HG03565 (cell line): ENCODE measurements at regions not wholly inside any gene's neighbourhood (a gene's known extent, or its start where the extent isn't known, plus 50 kb on each side); places are given as distances from the start of the nearest gene placed in this dataset.
"Not testable (repeated sequence)": the region's sequence is repeated elsewhere in the genome, so short reads cannot be mapped to it uniquely, and the experiment has no call there.

Experiments used
- ATAC-seq: cut with Tn5 transposase; IDR thresholded peaks from one replicate; pipeline ENCODE4 v1.9.1; 2021; ENCODE audit warnings: mild to moderate bottlenecking, moderate library complexity; ENCODE audit not compliant: unreplicated experiment

DNA sequence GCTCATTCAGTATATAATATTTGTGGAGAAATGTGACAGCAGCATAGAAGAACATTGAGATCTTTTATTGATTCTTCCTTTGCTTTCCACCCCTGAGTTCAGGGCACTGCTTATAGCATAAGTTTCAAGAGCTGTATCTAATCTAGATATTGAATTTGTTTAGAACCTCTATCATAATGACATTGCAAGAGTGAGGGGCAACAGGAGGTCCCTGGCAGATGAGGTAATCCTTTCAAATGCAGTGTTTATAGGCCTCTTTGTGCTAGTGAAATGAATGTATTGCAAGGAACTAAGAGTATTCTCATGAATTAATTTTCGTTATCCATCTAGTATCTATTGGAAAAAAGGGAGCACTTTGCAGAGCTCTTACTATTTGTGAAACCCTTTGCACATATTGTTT lies 167.2 kb upstream of the FERD3L start:
- no peak for ATAC-seq

DNA sequence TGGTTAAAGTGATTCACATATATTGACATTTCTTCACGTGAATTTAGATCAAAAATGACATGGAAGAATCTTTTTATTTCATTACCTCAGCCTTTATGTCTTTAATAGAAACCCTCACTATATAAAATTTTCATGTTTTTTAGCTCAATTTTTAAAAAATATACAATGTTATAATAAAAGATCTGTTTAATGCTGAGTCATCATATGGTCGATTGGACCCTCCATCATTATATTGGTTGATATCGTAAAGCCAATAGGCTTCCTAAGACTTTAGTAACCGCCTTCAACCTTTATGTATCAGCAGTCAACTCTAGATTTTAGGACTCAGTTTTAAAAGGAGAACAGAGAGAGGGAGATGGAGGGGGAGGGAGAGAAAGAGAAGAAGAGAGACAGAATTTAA lies 162.3 kb upstream of the FERD3L start:
- no peak for ATAC-seq

DNA sequence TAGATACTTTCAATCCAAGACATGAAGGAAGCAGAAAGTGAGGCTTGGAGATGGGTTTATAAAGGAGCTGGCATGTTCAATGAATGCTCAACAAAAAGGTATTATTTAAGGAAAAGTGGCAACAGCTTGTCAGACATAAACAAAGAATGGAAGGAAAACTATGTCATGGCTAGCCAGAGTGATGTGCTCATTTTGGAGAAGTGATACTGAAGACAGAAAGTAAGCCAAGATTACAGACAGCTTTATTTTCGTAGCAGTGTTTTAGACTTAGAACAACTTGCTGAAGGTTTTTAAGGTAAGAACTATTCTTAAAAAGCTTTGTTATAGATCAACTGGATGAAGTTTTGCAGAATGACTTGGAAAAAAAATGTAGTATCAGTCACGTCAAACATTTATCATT lies 160.5 kb upstream of the FERD3L start:
- no peak for ATAC-seq

DNA sequence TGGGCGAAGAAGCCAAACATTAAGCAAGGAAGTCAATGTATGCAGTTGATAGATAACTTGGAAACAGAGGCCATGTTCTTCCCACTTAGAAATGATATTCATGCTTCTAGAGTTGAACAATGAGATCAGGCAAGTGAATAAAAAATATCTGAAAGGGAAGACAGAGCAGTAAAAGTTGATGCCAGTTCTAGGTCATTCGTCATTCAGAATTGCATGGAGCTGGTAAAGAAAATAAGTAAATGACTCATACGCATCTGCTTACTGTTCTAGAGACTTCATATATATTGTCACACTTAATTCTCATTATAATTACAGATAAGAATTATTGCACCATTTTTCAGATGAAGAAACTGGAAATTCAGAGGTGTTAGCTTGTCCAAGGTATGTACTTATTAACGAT lies 158.9 kb upstream of the FERD3L start:
- no peak for ATAC-seq

DNA sequence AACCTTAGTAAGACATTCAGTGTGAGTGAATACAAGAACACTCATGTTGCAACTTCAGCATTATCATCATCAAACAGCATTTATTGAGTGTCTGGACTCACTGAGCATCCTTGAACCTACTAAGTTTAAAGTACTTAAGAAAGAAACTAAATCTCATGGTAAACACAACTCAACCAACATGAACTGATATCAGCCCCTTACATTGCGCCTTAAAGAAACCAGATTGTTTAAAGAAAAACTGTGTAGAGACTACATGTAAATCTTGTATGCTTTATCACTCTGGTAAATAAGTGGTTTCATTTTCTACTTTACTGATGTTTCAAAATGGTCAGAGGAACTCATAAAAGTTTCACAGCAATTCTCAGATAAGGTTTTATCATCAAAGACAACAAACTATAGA lies 157.5 kb upstream of the FERD3L start:
- ATAC-seq = no peak

DNA sequence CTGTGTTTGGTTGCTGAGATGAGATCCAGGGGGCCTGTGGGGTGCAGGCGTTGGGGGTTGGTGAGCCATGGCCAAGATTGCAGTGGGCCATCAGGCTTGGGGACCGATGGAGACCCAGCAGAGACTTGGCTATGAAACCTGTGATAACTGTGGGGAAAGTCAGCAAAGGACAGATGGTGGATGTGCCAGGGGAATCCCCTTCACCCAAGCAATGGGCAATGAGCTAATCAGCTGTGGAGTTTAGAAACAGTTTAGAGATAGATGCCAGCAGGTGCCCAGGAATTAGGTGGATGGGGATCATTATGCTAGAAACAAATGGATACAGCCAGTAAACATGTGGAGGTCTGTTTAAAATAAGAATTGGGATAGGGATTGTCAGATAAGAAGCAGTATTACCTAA lies 151.4 kb upstream of the FERD3L start:
- no peak for ATAC-seq

DNA sequence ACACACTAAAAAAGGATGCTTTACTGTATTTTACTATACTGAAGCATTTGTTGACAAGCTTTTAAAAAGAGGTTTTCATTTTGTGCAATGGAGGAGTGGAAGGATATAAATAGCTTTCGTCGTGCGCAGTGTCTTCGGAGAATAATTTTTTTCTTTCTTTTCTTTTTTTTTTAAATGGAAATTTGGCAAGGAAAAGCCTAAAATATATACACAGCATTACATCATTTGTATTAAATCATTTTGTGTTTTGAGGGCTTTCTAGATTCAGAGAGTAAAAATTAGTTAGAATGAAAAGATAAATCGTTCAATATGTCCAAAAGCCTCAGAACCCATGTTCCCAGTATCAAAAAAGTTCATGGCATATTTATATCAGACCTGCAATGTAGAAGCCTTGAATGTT lies 150.2 kb upstream of the FERD3L start:
- ATAC-seq = no peak

DNA sequence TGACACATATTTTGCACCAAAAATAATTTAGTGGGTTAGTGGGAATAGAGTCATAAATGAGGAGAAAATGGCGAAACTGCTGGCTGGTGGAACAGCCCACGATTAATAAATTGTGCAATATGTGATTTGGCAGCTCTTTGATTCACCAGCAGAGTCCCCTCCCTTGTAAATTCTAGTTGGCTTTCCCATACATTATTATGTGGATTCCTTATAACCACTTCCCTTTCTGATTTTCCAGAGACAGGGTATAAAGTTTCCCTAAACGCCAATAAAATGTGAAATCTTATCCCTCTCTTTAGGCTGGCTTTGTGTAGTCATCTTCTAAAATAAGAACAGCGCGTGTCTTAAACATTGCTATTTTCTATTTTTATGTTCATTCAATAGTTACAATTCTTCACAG lies 149.4 kb upstream of the FERD3L start:
- no peak for ATAC-seq

DNA sequence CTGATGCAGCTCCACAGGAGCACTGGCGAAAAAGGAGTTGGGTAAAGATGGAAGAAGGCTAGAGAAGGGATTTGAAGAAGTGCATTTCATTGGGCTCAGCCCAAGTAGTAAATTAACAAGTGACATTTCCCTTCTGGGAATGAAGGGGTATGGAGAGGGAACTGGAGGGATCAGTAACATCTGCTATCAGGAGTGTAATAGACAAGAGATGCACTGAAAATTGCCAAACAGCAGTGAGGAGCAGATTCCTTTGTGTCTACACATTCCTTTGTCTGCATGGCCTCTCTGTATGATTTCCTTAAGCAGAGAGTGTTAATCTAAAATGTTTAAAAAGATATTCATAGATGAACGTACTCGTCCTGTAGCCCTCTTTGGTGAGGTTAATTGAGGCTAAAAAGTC lies 148.2 kb upstream of the FERD3L start:
- no peak for ATAC-seq

DNA sequence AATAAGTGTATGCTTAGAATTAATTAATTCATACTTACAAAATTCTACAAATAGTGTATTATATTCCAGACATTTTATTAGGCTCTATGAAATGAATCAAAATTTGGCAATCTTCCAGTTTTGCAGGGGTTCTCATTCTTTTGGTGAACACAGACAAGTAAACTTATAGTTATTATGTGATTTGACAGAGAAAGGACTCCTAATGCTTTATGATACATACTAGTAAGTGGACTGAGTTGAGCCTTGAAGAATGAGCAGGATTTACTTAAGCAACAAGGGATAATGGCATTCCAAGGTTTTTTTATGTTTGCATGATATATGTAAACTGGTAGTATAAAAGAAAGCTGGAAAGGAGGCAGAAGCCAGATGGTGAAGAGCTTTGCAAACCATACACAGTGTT lies 145.7 kb upstream of the FERD3L start:
- no peak for ATAC-seq

DNA sequence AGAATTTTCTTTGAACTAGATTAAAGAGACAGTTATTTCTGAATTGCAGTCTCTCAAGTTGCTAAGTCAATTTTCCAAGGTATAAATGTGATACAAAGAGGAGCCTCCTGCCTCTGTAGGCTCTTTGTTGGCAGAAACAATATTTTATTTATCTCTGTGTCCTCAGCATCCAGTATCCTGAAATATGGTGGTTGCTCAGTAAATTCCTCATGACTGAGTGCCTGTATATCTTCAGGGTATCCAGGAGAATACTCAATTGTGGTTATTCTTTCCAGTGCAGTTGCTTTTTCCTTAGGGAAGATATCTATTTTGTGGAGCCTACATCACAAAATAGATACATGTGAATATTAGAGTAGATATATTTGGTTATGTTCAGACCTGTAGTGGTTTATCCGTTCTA lies 144.8 kb upstream of the FERD3L start:
- ATAC-seq = no peak

DNA sequence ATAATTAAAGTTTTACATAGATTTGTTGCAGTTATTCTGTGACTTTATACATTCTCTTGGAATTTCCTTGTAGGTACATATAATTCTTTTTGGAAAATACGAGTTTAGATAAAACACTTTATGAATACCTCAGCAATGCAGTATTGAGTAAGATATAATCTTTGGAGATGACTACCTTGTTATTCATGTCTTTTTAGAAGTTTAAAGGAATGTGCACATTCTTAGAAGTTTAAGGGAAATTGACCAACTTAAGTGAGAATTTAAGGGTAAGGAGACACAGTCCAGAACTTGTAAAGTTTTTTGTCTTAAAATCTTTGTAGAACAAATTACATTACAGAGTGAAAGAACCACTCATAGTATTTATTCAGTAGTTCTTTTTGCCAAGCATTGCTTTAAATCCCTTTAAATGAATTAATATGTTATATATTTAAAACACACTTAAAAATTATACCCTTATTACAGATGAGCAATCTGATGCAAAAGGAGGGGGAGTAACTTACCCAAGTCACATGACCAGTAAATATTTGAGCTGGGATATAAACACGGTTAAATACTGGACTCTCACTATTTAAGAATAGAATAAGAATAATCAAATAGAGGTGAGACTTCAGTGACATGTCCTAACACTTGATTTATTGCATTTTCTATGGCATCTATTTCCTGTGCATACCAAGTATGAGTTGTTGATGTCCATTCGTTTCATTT lies 139.5 kb upstream of the FERD3L start:
- ATAC-seq = no peak

DNA sequence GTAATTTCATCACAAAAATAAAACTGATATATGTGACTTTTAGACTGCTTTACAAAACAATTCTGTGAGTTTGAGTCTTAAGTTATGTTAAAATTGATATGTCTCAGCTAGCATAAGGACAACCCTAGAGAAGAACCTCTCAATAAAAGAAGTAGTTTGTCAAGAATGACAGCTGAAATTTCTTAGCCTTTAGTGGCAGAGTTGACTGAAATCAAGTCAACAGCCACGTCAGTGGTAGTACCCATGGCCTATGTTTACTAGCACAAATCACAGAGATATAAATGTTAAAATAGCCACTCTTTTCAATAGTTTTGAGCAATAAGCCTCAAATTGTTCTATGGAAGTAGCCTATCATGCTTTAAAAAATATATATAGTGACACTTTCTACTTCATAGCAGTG lies 138.9 kb upstream of the FERD3L start:
- ATAC-seq = no peak

DNA sequence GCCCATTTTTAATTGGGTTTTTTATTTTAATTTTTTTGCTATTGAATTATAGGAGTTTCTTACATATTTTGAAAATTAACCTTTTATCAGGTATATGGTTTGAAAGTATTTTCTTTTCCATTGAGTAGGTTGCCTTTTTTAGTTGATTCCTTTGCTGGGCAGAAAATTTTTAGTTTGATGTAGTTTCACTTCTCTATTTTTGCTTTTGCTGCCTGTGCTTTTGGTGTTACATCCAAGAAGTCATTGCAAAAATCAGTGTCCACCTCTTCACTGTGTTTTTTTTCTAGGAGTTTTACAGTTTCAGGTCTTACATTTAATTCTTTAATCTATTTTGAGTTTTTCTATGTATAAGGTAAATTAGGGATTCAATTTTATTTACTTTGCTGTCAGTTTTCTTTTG lies 129.8 kb upstream of the FERD3L start:
- no peak for ATAC-seq

DNA sequence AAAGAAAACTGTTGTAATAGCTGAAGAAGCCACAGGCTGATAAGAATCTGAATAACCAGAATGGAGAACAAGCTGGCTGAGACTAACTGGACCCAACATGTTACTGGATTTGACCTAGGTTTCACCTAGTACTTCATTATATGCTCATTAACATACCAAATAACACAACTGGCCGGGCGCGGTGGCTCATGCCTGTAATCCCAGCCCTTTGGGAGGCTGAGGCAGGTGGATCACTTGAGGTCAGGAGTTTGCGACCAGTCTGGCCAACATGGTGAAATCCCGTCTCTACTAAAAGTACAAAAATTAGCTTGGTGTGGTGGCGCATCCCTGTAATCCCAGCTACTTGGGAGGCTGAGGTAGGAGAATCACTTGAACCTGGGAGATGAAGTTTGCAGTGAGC lies 127.1 kb upstream of the FERD3L start:
- ATAC-seq = not testable (repeated sequence)

DNA sequence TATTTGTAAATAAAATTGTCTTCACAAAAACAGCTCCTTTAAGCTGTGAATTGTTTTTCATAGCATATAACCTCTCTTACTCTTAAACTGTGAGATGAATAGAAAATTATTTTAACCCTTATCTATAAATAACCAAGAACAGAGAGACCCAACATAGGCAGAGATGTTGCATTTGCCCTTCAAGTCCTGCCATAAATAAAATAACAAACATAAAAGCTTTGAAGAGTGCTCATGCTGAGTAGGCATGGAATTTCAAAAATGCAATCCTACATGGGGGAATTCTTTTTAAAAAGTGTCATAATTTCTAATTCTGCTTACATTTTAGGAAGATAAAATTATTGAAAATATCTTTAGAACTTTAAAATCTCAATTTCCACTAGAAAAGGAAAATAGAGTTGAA lies 124.1 kb upstream of the FERD3L start:
- ATAC-seq = no peak

DNA sequence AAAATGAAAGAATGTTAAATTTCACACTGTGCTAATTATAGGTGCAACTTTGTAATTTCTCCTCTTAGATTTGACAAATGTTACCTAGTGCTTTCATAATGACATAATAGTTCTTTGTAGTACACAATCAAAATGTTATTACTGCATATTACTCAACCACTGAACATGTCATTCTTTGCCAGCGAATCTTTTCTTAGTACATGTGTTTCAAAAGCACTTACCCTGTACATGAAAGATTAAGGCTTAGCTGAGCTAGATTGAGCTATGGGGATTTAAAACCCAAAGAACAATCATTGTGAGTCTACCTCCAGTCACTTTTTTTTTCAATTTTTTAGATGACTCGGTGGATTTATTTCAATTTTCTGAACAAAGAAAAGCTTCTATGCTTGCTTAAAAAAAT lies 123.5 kb upstream of the FERD3L start:
- ATAC-seq = no peak

DNA sequence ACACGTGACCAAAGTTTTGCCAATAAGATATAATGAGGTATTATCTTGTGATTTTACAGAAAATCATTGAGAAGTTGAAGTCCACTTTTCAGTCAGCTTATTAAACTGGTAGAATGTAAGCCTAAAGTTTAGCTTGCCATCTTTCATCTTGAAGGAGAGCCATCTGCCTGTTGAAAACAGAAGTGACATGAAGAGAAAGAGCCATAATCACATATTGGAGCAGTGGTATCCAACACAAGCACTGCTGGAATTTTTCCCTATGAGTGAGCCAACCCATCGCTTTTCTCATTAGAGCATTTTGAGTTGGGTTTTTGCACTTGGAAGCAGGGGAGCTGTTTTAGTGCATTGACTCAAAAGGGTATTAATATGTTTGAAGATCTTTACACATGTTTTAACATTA lies 117.6 kb upstream of the FERD3L start:
- no peak for ATAC-seq

DNA sequence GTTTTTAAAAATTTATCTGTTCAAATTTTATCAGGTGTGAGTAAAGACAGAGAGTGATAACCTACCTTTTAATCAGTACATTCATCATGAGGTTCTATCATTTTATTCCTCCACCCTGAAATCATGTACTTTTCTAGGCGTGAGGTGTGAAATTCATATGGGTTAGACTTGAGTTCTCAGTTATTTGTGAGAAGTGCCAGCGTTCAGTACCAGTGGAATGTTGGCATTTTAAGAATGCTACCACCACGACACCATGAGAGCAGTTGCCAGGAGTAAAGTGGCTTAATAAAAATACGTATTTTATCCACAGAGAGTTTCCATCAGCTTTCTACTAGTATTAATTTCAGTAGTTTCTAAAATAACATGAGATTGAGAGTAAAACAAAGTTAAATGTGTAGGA lies 104.1 kb upstream of the FERD3L start:
- no peak for ATAC-seq

DNA sequence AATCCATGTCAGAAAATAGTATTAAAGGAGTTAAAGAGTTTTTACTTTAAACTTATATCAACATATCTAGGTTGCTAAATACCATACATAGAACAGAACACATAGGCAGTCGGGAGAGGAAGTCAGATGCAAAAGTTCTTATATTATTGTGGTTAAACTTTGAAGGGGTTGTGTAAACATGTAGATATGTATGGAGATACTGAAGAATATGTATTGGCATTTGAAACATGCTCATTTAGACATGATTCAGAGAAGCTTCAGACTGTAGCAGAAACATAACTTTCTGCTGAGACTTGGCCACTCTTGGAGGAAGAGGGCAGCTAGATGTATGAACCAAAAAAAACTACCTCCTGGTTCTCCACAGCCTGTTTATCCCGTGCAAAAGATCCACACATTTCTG lies 103.5 kb upstream of the FERD3L start:
- ATAC-seq = no peak

DNA sequence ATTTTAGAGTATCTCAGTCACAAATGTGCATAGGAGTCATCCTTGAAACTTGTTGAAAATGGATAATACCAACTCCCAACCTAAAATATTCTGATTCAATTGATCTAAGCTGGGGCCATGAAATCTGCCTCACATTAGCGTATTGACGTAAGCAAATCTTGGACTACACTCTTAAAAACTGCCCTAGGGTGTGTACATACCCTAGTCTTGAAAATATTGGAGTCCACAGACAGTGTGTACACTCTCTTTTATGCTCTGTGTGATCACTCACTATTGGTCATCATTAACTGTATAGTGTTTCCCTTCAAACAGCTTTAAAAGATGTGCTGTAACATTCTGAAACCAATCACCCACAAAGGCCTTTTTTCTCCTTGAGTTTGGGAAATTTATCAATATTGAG lies 102.9 kb upstream of the FERD3L start:
- no peak for ATAC-seq

DNA sequence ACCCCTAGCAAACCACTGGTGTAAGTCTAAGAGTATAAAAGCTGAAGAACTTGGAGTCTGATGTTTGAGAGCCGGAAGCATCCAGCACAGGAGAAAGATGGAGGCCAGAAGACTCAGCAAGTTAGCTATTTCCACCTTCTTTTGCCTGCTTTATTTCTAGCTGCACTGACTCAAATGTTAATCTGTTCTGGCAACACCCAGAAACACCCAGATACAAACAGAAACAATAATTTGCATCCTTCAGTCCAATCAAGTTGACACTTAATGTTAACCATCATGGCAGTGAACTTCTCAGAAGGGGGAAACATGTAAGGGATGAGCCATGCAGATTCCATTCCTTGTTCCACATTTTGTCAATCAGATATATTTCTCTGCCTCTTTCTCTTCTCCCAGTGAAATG lies 101.8 kb upstream of the FERD3L start:
- no peak for ATAC-seq

DNA sequence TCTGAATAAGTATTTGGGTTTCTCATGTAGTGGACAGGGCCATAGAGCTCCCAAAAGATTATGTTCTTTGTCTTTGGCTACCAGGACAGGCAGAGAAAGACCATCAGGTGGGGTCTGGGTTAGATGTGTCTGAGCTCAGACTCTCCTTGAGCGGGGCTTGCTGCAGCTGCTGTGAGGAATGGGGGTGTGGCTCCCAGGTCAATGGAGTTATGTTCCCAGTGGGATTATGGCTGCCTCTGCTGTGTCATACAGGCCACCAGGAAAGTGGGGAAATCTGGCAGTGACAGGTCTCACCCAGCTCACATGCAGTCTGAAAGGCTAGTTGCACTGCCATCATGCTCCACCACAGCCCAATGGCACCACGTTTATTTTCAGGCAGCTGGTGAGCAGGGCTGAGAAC lies 97.0 kb upstream of the FERD3L start:
- ATAC-seq = no peak

DNA sequence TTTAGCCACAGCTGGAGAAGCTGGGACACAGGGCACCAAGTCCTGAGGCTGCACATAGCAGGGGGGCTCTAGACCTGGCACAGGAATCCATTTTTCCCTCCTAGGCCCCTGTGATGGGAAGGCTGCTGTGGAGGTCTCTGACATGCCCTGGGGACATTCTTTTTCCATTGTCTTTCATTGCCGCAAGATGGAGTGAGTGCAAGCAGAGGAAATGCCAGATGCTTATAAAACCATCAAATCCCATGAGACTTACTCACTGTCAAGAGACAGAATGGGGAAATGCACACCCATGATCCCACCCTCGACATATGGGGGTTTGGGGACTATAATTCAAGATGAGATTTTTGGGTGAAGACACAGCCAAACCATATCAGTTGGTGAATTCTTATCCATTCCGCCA lies 94.7 kb upstream of the FERD3L start:
- ATAC-seq = no peak
